Heart left ventricle (tissue), 13 donors: ENCODE measurements at regions not wholly inside any gene's neighbourhood (a gene's known extent, or its start where the extent isn't known, plus 50 kb on each side); places are given as distances from the start of the nearest gene placed in this dataset.

Experiments used
- POLR2A ChIP-seq, 2 donors: fragments of 450-650 bp; IDR thresholded peaks; one replicate each; pipeline ENCODE4 v1.6.1; 2017; ENCODE audit warnings: antibody characterized with exemption in 2 of 2, mild to moderate bottlenecking in 2 of 2, moderate library complexity in 2 of 2
- TF ChIP-seq, protein P1 (sequence below), 12 donors: fragments of 200-600 bp; sonication (generic) in 4 of 12; IDR thresholded peaks; one replicate each; pipeline versions ENCODE4 v1.5.0 to v1.8.0; 2018 to 2022; ENCODE audit warnings: antibody characterized with exemption in 12 of 12, mild to moderate bottlenecking in 5 of 12
- donor health status: ischemic (EF 13 %, LVEDD 7.1; RV severe dilation, severe dysfunction).
- donor health status: DM: no; HTN: yes; CAD: no.
- donor health status: DM: no; HTN: no; CAD: no.
- donor health status: ischemic (EF 25% LVEDD 6.9; RV normal size, moderate dysfunction).
- donor health status: ischemic (EF 25% LVEDD 5.7; RV mildly dilated, moderate dysfunction).
- donor health status: ischemic (EF 35%, LVEDD 5.7; RV mildly dilated, moderate dysfunction).
- donor health status: nonischemic (EF 11% LVEDD 7.7; RV severe dilation, severe dysfunction).
- donor health status: DM: yes; HTN: yes; CAD: no.
- donor health status: PGD.
- donor health status: ischemic (EF 29% LVEDD 5.4; RV normal size, mild dysfunction).
- donor health status: nonischemic (EF 23%, LVEDD 6.1; RV moderate dilation, normal function).

DNA sequence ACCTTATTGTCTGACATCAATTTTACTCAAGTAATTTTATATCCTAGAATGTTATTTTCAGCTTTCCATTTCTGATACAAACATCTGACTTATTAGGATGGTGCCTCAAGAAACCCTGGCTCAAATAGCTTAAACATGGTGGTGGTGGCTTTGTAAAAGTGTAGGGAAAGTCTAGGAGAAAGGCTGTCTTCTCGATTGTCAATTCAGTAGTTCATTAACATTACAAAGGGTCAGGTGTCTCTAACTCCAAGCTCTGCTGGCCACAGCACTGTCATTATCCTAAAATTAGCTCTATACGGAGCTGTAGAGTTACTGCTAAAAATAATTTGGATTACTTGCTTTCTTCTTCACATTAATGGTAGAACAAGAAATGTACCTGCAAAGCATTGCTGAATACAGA lies 1360.1 kb upstream of the CDH6 start:
- TF ChIP-seq, protein P1, sequence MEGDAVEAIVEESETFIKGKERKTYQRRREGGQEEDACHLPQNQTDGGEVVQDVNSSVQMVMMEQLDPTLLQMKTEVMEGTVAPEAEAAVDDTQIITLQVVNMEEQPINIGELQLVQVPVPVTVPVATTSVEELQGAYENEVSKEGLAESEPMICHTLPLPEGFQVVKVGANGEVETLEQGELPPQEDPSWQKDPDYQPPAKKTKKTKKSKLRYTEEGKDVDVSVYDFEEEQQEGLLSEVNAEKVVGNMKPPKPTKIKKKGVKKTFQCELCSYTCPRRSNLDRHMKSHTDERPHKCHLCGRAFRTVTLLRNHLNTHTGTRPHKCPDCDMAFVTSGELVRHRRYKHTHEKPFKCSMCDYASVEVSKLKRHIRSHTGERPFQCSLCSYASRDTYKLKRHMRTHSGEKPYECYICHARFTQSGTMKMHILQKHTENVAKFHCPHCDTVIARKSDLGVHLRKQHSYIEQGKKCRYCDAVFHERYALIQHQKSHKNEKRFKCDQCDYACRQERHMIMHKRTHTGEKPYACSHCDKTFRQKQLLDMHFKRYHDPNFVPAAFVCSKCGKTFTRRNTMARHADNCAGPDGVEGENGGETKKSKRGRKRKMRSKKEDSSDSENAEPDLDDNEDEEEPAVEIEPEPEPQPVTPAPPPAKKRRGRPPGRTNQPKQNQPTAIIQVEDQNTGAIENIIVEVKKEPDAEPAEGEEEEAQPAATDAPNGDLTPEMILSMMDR (IDR thresholded peaks at IDR 0.05), result no peak
- no peak for TF ChIP-seq POLR2A (IDR thresholded peaks at IDR 0.05)
